OCI-LY7 (cell line): ENCODE measurements at regions not wholly inside any gene's neighbourhood (a gene's known extent, or its start where the extent isn't known, plus 50 kb on each side); places are given as distances from the start of the nearest gene placed in this dataset.

Source experiments
- BruUV-seq: library from RNA; stranded (reverse); fragments of 400-500 nt; replicated peaks from 2 replicates; lab custom pipeline; 2021; lab: Mats Ljungman, UMichigan
- CTCF ChIA-PET: fragments of 300-600 bp; sonication (Branson Sonifier 250); formaldehyde crosslinking; loops from one replicate; lab custom pipeline; 2022; ENCODE audit warnings: antibody characterized with exemption; ENCODE audit not compliant: unreplicated experiment; lab: Charles Lee
- POLR2A ChIA-PET: fragments of 300-600 bp; sonication (Branson Sonifier 250); formaldehyde crosslinking; loops from one replicate; lab custom pipeline; 2022; ENCODE audit warnings: antibody characterized with exemption; lab: Charles Lee
- DNase-seq: peaks from one replicate; pipeline ENCODE4 v3.0.0-alpha.2; 2015; ENCODE audit warnings: low spot score
- H2AFZ ChIP-seq: fragments of 200-600 bp; sonication (generic), shearing (Covaris generic); 2 replicates; pipeline ENCODE4 v1.6.1; 2014; ENCODE audit warnings: mild to moderate bottlenecking, antibody characterized with exemption, low read length, moderate library complexity
- H3K27ac ChIP-seq: fragments of 200-600 bp; sonication (generic); 2 replicates; pipeline ENCODE4 v1.5.1; 2014; ENCODE audit warnings: mixed run types, low read depth, mild to moderate bottlenecking, moderate library complexity, low read length, inconsistent platforms; ENCODE audit not compliant: poor library complexity, severe bottlenecking
- H3K36me3 ChIP-seq: fragments of 200-600 bp; sonication (generic); 2 replicates; pipeline ENCODE4 v1.6.1; 2014; ENCODE audit warnings: mild to moderate bottlenecking, antibody characterized with exemption, low read length, moderate library complexity, mixed read lengths; ENCODE audit not compliant: insufficient read depth
- H3K4me1 ChIP-seq: fragments of 200-600 bp; sonication (generic); 2 replicates; pipeline ENCODE4 v1.5.1; 2014; ENCODE audit warnings: mild to moderate bottlenecking, low read length; ENCODE audit not compliant: insufficient read depth, poor library complexity, severe bottlenecking
- H3K4me2 ChIP-seq: fragments of 200-600 bp; sonication (generic); 2 replicates; pipeline ENCODE4 v1.6.1; 2014; ENCODE audit warnings: mild to moderate bottlenecking, low read length
- H3K4me3 ChIP-seq: fragments of 200-600 bp; sonication (generic); 2 replicates; pipeline ENCODE4 v1.5.1; 2014; ENCODE audit warnings: mild to moderate bottlenecking, low read depth, low read length; ENCODE audit not compliant: poor library complexity, severe bottlenecking
- H3K79me2 ChIP-seq: fragments of 200-600 bp; sonication (generic); 2 replicates; pipeline ENCODE4 v1.6.1; 2016; ENCODE audit warnings: low read depth, mild to moderate bottlenecking, low read length, moderate library complexity, mixed read lengths; ENCODE audit not compliant: insufficient read depth
- H3K9me2 ChIP-seq: fragments of 200-600 bp; sonication (generic); 2 replicates; pipeline ENCODE4 v1.6.1; 2016; ENCODE audit warnings: mild to moderate bottlenecking, low read length, mixed read lengths; ENCODE audit not compliant: insufficient read depth
- H3K9me3 ChIP-seq: fragments of 200-600 bp; sonication (generic); 2 replicates; pipeline ENCODE4 v1.6.1; 2014; ENCODE audit warnings: mild to moderate bottlenecking, mixed run types, low read length, mixed read lengths
- H4K20me1 ChIP-seq: fragments of 200-600 bp; sonication (generic); 2 replicates; pipeline ENCODE4 v1.6.1; 2014; ENCODE audit warnings: mild to moderate bottlenecking, antibody characterized with exemption, low read length, moderate library complexity, mixed read lengths; ENCODE audit not compliant: insufficient read depth
- EZH2phosphoT487 ChIP-seq: fragments of 200-600 bp; sonication (generic); IDR thresholded peaks from 2 replicates; pipeline ENCODE4 v1.6.1; 2018; ENCODE audit warnings: low read depth, borderline replicate concordance, mild to moderate bottlenecking, mixed run types, antibody characterized with exemption, low read length, moderate library complexity, mixed read lengths
- intact Hi-C: fragments of 100-400 bp; cut with micrococcal nuclease; formaldehyde crosslinking; loops from one replicate; pipeline ENCODE4 v1.10.0; 2022; ENCODE audit not compliant: unreplicated experiment
- TF ChIP-seq, protein P1 (sequence below): fragments of 200-600 bp; sonication (generic); conservative IDR thresholded peaks from 2 replicates; pipeline ENCODE4 v1.5.1; 2014; ENCODE audit warnings: mild to moderate bottlenecking, antibody characterized with exemption, low read length, moderate library complexity, mixed read lengths

DNA sequence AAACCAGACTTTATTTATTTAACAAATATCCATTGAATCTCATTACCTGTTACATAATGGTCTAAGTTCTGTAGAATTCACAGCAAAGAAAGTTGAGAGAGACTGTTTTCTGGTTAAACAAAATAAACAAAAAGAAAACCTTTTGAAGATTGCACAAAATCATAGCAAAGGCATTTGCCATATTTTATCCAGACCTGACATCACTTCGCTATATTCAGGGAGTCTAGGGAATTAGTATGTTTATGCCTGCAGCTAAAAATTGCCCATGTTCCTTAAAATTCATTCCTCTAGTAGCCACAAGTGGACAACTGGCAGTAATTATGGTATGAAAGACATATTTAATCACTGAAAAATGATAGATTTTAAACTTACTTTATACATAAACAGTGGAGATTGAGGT lies 577.0 kb upstream of the DAB2 start:
- BruUV-seq = no TSS peak
- Histone ChIP-seq H4K20me1 (no peaks in the 10 kb centered on the region), H3K4me1 (no peaks in the 10 kb centered on the region), H3K4me2 (no peak overlapping the region), H2AFZ (no peak overlapping the region), H3K36me3 (no peaks in the 10 kb centered on the region), H3K4me3 (no peak overlapping the region), H3K9me2 (no peaks in the 10 kb centered on the region), H3K79me2 (no peaks in the 10 kb centered on the region), H3K9me3 (no peaks in the 10 kb centered on the region), H3K27ac (no peak overlapping the region)
- no peak for TF ChIP-seq EZH2phosphoT487
- TF ChIP-seq, protein P1, sequence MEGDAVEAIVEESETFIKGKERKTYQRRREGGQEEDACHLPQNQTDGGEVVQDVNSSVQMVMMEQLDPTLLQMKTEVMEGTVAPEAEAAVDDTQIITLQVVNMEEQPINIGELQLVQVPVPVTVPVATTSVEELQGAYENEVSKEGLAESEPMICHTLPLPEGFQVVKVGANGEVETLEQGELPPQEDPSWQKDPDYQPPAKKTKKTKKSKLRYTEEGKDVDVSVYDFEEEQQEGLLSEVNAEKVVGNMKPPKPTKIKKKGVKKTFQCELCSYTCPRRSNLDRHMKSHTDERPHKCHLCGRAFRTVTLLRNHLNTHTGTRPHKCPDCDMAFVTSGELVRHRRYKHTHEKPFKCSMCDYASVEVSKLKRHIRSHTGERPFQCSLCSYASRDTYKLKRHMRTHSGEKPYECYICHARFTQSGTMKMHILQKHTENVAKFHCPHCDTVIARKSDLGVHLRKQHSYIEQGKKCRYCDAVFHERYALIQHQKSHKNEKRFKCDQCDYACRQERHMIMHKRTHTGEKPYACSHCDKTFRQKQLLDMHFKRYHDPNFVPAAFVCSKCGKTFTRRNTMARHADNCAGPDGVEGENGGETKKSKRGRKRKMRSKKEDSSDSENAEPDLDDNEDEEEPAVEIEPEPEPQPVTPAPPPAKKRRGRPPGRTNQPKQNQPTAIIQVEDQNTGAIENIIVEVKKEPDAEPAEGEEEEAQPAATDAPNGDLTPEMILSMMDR = no peak
- intact Hi-C loops = no loop called here
- ChIA-PET POLR2A (no interaction called here), CTCF (no interaction called here)
- DNase-seq = no peak

DNA sequence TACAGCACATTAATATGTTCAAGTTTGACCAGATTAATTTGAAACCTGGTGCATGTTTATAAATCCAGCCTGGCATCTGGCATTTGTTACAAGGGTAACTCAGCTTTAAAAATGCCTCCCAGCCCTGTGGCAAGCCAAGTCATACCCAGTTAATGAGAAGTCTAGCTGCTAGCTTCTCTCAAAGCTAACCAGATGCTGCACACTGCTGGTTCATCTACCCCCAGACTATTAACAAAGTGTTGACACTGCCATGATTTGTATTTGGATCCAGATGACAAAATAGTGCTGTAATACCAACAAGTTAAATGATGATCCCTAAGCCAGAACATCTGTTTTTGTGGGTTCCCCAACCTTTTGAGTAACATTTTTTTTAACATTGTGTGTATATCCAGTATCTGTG lies 573.7 kb upstream of the DAB2 start:
- DNase-seq = no peak
- Histone ChIP-seq H4K20me1 (no peaks in the 10 kb centered on the region), H3K9me3 (no peaks in the 10 kb centered on the region), H3K4me2 (no peak overlapping the region), H3K4me3 (no peak overlapping the region), H3K4me1 (no peaks in the 10 kb centered on the region), H3K36me3 (no peaks in the 10 kb centered on the region), H3K79me2 (no peaks in the 10 kb centered on the region), H3K9me2 (no peaks in the 10 kb centered on the region), H3K27ac (no peak overlapping the region), H2AFZ (no peak overlapping the region)
- CTCF ChIA-PET = no interaction called here
- intact Hi-C loops = no loop called here
- TF ChIP-seq, protein P1 = no peak
- TF ChIP-seq EZH2phosphoT487 = no peak
- no TSS peak for BruUV-seq
- POLR2A ChIA-PET = no interaction called here

DNA sequence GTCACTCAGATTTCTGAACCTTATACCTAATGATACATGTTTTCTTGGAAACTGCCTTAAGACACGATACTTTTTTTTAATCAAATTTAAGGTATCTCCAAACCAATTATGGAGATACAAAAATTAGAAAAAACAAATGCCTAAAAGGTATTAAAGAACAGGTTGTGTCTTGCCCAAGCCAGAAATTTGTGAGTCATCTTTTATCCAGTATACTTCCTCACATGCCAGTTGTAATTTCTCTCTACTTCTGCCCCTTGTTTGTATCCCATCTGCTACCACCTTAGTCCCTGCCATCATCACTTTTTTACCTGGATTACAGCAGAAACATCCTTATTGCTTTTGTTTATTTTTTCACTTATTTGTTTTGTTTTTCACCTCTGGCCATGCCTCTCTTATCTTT lies 571.2 kb upstream of the DAB2 start:
- no peak for TF ChIP-seq EZH2phosphoT487
- TF ChIP-seq, protein P1 = no peak
- CTCF ChIA-PET = no interaction called here
- H3K4me3 ChIP-seq = no peak overlapping the region

More for the DNA sequence above, 571.2 kb upstream of the DAB2 start:
- H3K4me1 ChIP-seq = no peaks in the 10 kb centered on the region
- H3K4me2 ChIP-seq = no peak overlapping the region
- H2AFZ ChIP-seq = no peak overlapping the region
- no peaks in the 10 kb centered on the region for H3K9me2 ChIP-seq
- no peaks in the 10 kb centered on the region for H3K9me3 ChIP-seq
- intact Hi-C loops = no loop called here
- no peaks in the 10 kb centered on the region for H3K79me2 ChIP-seq
- H3K27ac ChIP-seq = no peak overlapping the region
- H3K36me3 ChIP-seq = no peaks in the 10 kb centered on the region
- POLR2A ChIA-PET = no interaction called here
- no TSS peak for BruUV-seq
- no peak for DNase-seq
- no peaks in the 10 kb centered on the region for H4K20me1 ChIP-seq
